B cell (primary cell): ENCODE measurements at regions not wholly inside any gene's neighbourhood (a gene's known extent, or its start where the extent isn't known, plus 50 kb on each side); places are given as distances from the start of the nearest gene placed in this dataset.

Experiments used
- ATAC-seq: fragments of 200-7000 bp; cut with Tn5 transposase; one replicate; pipeline ENCODE4 v1.10.0; 2021; ENCODE audit warnings: low read depth, mild to moderate bottlenecking, moderate number of reproducible peaks, moderate library complexity
- CTCF ChIA-PET: fragments of 350-600 bp; sonication (Branson Sonifier 250); formaldehyde crosslinking; loops from one replicate; lab custom pipeline; 2021; ENCODE audit warnings: antibody characterized with exemption, inconsistent platforms; lab: Charles Lee
- POLR2A ChIA-PET: fragments of 350-600 bp; sonication (Branson Sonifier 250); formaldehyde crosslinking; loops from one replicate; lab custom pipeline; 2021; ENCODE audit warnings: antibody characterized with exemption; lab: Charles Lee
- DNase-seq: peaks from one replicate; pipeline ENCODE4 v3.0.0; 2013
- H2AFZ ChIP-seq: 2 replicates; pipeline ENCODE4 v1.6.1; 2012; ENCODE audit warnings: mild to moderate bottlenecking, low read depth, low read length; ENCODE audit not compliant: insufficient read depth, poor library complexity, severe bottlenecking
- H3K27ac ChIP-seq, 2 donors: 1 replicate in 1 of 2; 2 replicates in 1 of 2; pipeline ENCODE4 v1.5.1; 2012 to 2013; ENCODE audit warnings: low read length in 2 of 2, mild to moderate bottlenecking in 2 of 2, moderate library complexity in 1 of 2
- H3K27me3 ChIP-seq, 4 experiments: fragments of 200-600 bp in 1 of 4; sonication (generic) in 1 of 4; replicated peaks in 1 of 4; 1 replicate in 2 of 4; 2 replicates in 2 of 4; pipeline versions ENCODE4 v1.6.1 to v1.7.0; 2013 to 2016; ENCODE audit warnings: low read length in 3 of 4, mild to moderate bottlenecking in 2 of 4, mixed read lengths in 1 of 4, moderate library complexity in 1 of 4; ENCODE audit not compliant: insufficient read depth in 4 of 4, control insufficient read depth in 3 of 4; ENCODE audit errors: control extremely low read depth in 1 of 4
- H3K36me3 ChIP-seq, 2 experiments: replicated peaks in 1 of 2; 1 replicate in 1 of 2; 2 replicates in 1 of 2; pipeline versions ENCODE4 v1.6.1 to v1.7.1; 2013; ENCODE audit warnings: low read length in 1 of 2; ENCODE audit not compliant: insufficient read depth in 2 of 2, control insufficient read depth in 1 of 2; ENCODE audit errors: control extremely low read depth in 1 of 2, extremely low read depth in 1 of 2
- H3K4me1 ChIP-seq, 2 donors: fragments of 200-600 bp in 1 of 2; sonication (generic) in 1 of 2; 1 replicate in 1 of 2; 2 replicates in 1 of 2; pipeline versions ENCODE4 v1.5.1 to v1.6.1; 2013 to 2017; ENCODE audit warnings: low read length in 2 of 2; ENCODE audit not compliant: control insufficient read depth in 2 of 2, insufficient read depth in 2 of 2
- H3K4me2 ChIP-seq: replicated peaks from 2 replicates; pipeline ENCODE3; 2012; ENCODE audit warnings: mild to moderate bottlenecking, low read depth, low read length; ENCODE audit not compliant: poor library complexity, severe bottlenecking
- H3K4me3 ChIP-seq, 5 experiments: fragments of 200-600 bp in 1 of 5; sonication (generic) in 1 of 5; 1 replicate in 3 of 5; 2 replicates in 2 of 5; pipeline versions ENCODE4 v1.5.1 to v1.7.0; 2011 to 2016; ENCODE audit warnings: low read length in 4 of 5, mild to moderate bottlenecking in 4 of 5, low read depth in 2 of 5, control low read depth in 1 of 5, moderate library complexity in 1 of 5; ENCODE audit not compliant: insufficient read depth in 1 of 5; ENCODE audit errors: control extremely low read depth in 1 of 5, extremely low read depth in 1 of 5
- H3K79me2 ChIP-seq: fragments of 200-600 bp; sonication (generic); one replicate; pipeline ENCODE4 v1.6.0; 2016; ENCODE audit warnings: low read length; ENCODE audit not compliant: control insufficient read depth, insufficient read depth
- H3K9ac ChIP-seq: fragments of 200-600 bp; sonication (generic); 2 replicates; pipeline ENCODE4 v1.6.1; 2017; ENCODE audit warnings: mild to moderate bottlenecking, low read length, moderate library complexity
- H3K9me3 ChIP-seq, 3 donors: one replicate each; pipeline versions ENCODE4 v1.6.1 to v1.7.1; 2013; ENCODE audit warnings: low read length in 2 of 3; ENCODE audit not compliant: control insufficient read depth in 2 of 3, insufficient read depth in 1 of 3; ENCODE audit errors: control extremely low read depth in 1 of 3
- H4K20me1 ChIP-seq: 2 replicates; pipeline ENCODE4 v1.6.0; 2012; ENCODE audit warnings: mild to moderate bottlenecking, low read length; ENCODE audit not compliant: insufficient read depth, control insufficient read depth, poor library complexity, severe bottlenecking
- H3K27ac Mint-ChIP-seq: one replicate; pipeline ENCODE4 v1.8.0; 2021; ENCODE audit warnings: mixed read lengths
- H3K27me3 Mint-ChIP-seq: one replicate; pipeline ENCODE4 v1.8.0; 2021; ENCODE audit warnings: mixed read lengths
- H3K4me1 Mint-ChIP-seq: one replicate; pipeline ENCODE4 v1.8.0; 2021; ENCODE audit warnings: mixed read lengths
- H3K4me3 Mint-ChIP-seq: one replicate; pipeline ENCODE4 v1.8.0; 2021; ENCODE audit warnings: mixed read lengths
- H3K9me3 Mint-ChIP-seq: one replicate; pipeline ENCODE4 v1.8.0; 2022; ENCODE audit warnings: mixed read lengths; ENCODE audit not compliant: insufficient read depth
- CTCF ChIP-seq: fragments of 200-600 bp; IDR thresholded peaks from one replicate; pipeline ENCODE4 v1.8.0; 2022; ENCODE audit warnings: antibody characterized with exemption, mild to moderate bottlenecking
- EZH2 ChIP-seq: IDR thresholded peaks from 2 replicates; pipeline ENCODE4 v1.6.1; 2012; ENCODE audit warnings: borderline replicate concordance, low read depth, mild to moderate bottlenecking, moderate library complexity, low read length; ENCODE audit not compliant: insufficient read depth, poor library complexity, severe bottlenecking
- WGBS: methylation state at CpG from one replicate; pipeline ENCODE4 v1.1.5; 2013; ENCODE audit warnings: missing lambda C conversion rate; ENCODE audit not compliant: insufficient coverage; 5-methylcytosine and 5-hydroxymethylcytosine counted together
- intact Hi-C: fragments of 100-400 bp; cut with micrococcal nuclease; formaldehyde crosslinking; loops from one replicate; pipeline ENCODE4 v1.10.0; 2022

- no peak overlapping the region for H3K4me2 ChIP-seq
- POLR2A ChIA-PET: no interaction called here
- H3K27ac ChIP-seq: no peak overlapping the region
- CTCF ChIA-PET: no interaction called here
- H3K9ac ChIP-seq: no peak overlapping the region
- no peaks in the 10 kb centered on the region for H3K27me3 ChIP-seq
- H3K4me1 Mint-ChIP-seq: peaks cover 13% of the 10 kb centered on the region
- H3K4me3 ChIP-seq: no peak overlapping the region
- peaks cover 11% of the 10 kb centered on the region for H3K27me3 Mint-ChIP-seq
- peaks cover 7 to 9% of the 10 kb centered on the region in 2 donors for H3K4me1 ChIP-seq
- no peaks in the 10 kb centered on the region for H3K9me3 ChIP-seq
- no peak for TF ChIP-seq CTCF
- TF ChIP-seq EZH2: no peak
- H2AFZ ChIP-seq: no peak overlapping the region
- intact Hi-C loops: no loop called here
- DNase-seq: no peak
- no peaks in the 10 kb centered on the region for H3K79me2 ChIP-seq
- 92% methylated on average over 2 of the region's 5 CpGs for WGBS
- no peak overlapping the region for H3K27ac Mint-ChIP-seq
- no peak for ATAC-seq
- no peaks in the 10 kb centered on the region for H4K20me1 ChIP-seq
- no peaks in the 10 kb centered on the region for H3K9me3 Mint-ChIP-seq
- no peak overlapping the region for H3K4me3 Mint-ChIP-seq
- no peaks in the 10 kb centered on the region for H3K36me3 ChIP-seq
Observed at GRCh38 chr5:96260009-96260408, 173.0 kb downstream of the PCSK1 start.

GRCh38 chr5:96259151-96259772, 173.8 kb downstream of the PCSK1 start:
- Histone ChIP-seq H4K20me1 (no peaks in the 10 kb centered on the region), H3K4me3 (no peak overlapping the region), H3K4me1 (peaks cover 7 to 9% of the 10 kb centered on the region in 2 donors), H3K9ac (no peak overlapping the region), H3K9me3 (no peaks in the 10 kb centered on the region), H3K4me2 (peak overlapping the region; percentile 33), H3K79me2 (no peaks in the 10 kb centered on the region), H3K27me3 (no peaks in the 10 kb centered on the region), H3K27ac (no peak overlapping the region), H3K36me3 (no peaks in the 10 kb centered on the region), H2AFZ (no peak overlapping the region)
- no peak for TF ChIP-seq CTCF
- no peak for TF ChIP-seq EZH2
- intact Hi-C loops: no loop called here
- ChIA-PET POLR2A (no interaction called here), CTCF (no interaction called here)
- DNase-seq (peak; percentile 27), ATAC-seq (no peak)
- H3K9me3 Mint-ChIP-seq: no peaks in the 10 kb centered on the region
- peaks cover 13% of the 10 kb centered on the region for H3K4me1 Mint-ChIP-seq
- H3K4me3 Mint-ChIP-seq: no peak overlapping the region
- no peak overlapping the region for H3K27ac Mint-ChIP-seq
- H3K27me3 Mint-ChIP-seq: peaks cover 5% of the 10 kb centered on the region
- no CpG with 5 or more reads among the region's 2 CpGs for WGBS
